VCaP (cell line): ENCODE measurements at regions not wholly inside any gene's neighbourhood (a gene's known extent, or its start where the extent isn't known, plus 50 kb on each side); places are given as distances from the start of the nearest gene placed in this dataset.
"Not testable (repeated sequence)": the region's sequence is repeated elsewhere in the genome, so short reads cannot be mapped to it uniquely, and the experiment has no call there.

Experiments
- H3K27ac ChIP-seq: fragments of 450-650 bp; 2 replicates; pipeline ENCODE4 v1.5.1; 2017
- TF ChIP-seq, protein P1 (sequence below): fragments of 450-650 bp; conservative IDR thresholded peaks from 2 replicates; pipeline ENCODE4 v1.5.1; 2017; ENCODE audit warnings: mild to moderate bottlenecking, moderate library complexity

DNA sequence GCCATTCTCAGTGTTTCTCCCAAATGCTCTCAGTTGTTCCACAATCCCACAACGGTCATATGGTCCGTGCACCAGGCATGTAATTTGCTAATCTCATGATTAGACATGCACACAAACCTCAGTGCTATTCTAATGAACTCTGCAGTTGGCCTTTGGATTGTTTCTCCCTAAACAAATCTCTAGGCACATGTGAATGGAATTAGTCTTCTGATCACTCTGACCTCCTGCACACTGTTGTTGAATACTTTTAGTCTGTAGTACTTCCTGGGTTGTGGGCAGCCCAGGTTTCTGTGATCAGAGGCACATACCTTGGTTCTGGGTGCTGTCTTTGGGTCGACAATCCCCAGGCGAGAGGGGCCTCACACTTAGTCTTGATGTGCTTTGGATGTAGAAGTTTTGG is 498.7 kb upstream of the SPRED2 start:
- H3K27ac ChIP-seq, result no peak overlapping the region
- TF ChIP-seq, protein P1, sequence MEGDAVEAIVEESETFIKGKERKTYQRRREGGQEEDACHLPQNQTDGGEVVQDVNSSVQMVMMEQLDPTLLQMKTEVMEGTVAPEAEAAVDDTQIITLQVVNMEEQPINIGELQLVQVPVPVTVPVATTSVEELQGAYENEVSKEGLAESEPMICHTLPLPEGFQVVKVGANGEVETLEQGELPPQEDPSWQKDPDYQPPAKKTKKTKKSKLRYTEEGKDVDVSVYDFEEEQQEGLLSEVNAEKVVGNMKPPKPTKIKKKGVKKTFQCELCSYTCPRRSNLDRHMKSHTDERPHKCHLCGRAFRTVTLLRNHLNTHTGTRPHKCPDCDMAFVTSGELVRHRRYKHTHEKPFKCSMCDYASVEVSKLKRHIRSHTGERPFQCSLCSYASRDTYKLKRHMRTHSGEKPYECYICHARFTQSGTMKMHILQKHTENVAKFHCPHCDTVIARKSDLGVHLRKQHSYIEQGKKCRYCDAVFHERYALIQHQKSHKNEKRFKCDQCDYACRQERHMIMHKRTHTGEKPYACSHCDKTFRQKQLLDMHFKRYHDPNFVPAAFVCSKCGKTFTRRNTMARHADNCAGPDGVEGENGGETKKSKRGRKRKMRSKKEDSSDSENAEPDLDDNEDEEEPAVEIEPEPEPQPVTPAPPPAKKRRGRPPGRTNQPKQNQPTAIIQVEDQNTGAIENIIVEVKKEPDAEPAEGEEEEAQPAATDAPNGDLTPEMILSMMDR, result no peak

DNA sequence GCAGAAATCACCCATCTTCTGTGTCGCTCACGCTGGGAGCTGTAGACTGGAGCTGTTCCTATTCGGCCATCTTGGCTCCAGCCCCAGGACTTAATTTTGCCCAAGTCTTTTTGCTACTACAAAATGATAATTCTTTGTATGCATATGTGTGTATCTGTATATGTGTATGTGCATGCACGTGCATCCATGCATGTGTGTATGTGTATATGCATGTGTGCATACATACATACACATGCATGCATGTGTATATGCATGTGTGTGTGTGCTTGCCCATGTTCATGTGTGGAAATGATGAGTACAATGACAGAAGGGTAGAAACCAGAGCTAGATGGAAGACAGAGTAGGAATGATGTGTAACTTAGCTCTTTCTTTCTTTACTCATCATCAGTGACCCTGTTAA is 497.9 kb upstream of the SPRED2 start:
- TF ChIP-seq, protein P1, result no peak
- H3K27ac ChIP-seq, result no peak overlapping the region

DNA sequence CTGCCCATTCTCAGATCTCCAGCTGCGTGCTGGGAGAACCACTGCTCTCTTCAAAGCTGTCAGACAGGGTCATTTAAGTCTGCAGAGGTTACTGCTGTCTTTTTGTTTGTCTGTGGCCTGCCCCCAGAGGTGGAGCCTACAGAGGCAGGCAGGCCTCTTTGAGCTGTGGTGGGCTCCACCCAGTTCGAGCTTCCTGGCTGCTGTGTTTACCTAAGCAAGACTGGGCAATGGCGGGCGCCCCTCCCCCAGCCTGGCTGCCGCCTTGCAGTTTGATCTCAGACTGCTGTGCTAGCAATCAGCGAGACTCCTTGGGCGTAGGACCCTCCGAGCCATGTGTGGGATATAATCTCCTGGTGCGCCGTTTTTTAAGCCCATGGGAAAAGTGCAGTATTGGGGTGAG is 497.3 kb upstream of the SPRED2 start:
- not testable (repeated sequence) for H3K27ac ChIP-seq

DNA sequence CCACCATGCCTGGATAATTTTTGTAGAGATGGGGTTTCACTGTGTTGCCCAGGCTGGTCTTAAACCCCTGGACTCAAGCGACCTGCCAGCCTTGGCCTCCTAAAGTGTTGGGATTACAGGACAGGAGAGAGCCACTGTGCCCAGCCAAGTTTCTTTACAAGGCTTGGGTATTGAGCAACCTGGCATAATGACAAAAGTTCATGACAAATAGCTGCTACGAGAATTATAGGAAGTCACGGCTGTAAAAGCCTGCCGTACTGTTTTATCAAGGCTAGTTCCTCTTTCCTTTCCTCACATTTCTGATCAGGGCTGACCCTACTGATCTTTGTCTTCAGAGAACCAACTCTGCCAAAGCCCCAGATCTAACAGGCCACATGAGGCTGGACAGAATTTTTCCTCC is 490.4 kb upstream of the SPRED2 start:
- TF ChIP-seq, protein P1, result no peak
- H3K27ac ChIP-seq, result no peak overlapping the region

DNA sequence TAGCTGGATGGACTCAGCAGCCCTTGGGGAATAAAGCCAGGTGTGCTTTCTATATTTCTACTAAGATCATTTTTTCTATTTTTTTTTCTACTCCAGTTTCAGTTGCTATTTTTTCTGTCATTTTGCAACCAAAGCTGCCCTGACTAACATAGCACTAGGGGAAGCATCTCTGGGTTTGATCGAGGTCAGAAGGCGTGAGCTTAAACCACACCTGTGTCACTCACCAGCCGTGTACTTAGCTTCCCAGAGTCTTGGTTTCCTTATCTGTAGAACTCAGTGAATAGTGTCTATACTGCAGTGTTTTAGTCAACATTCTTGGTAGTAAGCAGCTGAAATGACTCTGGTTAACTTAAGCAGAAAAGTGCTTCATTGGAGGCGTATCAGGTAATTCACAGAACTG is 489.6 kb upstream of the SPRED2 start:
- H3K27ac ChIP-seq, result no peak overlapping the region
- TF ChIP-seq, protein P1, result no peak

DNA sequence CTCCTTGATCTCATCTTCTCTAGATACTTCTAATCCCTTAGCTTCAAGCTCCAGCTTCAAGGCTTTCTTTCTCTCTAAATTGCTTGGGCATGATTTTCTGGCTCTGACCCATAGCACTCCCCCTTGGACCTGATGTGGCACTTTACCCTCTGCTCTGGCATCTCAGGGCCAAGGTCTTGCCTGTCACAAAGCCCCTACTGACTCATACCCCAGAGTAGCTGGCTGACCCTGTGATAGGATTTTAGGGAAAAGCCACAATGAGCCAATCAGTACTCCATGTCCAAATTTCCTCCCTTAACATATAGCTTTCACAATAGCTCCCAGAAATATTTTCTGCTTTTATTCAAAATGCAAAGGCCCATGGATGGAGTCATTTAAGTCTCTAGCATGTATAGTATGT is 488.7 kb upstream of the SPRED2 start:
- TF ChIP-seq, protein P1, result no peak

DNA sequence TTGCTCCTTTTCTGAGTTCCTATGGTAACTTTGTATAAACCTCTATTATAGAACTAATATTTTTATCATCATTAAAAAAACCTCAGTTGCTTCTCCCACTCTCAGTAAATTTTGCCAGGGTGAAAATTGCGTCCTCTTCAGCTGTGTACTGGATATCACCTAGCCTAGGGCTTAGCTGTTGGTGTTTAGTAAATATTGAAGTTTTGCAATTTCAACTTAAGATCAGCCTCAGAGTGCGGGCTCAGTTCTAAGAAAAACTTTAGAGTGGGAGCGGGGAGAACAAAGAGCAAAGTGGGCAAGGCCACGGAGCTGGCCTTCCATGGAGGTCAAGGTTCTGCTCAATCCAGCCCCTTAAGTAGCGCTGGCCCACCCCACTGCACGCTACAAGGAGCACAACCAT is 488.3 kb upstream of the SPRED2 start:
- H3K27ac ChIP-seq, result no peak overlapping the region
- TF ChIP-seq, protein P1, result no peak

More for the DNA sequence above, 488.7 kb upstream of the SPRED2 start:
- no peak overlapping the region for H3K27ac ChIP-seq

DNA sequence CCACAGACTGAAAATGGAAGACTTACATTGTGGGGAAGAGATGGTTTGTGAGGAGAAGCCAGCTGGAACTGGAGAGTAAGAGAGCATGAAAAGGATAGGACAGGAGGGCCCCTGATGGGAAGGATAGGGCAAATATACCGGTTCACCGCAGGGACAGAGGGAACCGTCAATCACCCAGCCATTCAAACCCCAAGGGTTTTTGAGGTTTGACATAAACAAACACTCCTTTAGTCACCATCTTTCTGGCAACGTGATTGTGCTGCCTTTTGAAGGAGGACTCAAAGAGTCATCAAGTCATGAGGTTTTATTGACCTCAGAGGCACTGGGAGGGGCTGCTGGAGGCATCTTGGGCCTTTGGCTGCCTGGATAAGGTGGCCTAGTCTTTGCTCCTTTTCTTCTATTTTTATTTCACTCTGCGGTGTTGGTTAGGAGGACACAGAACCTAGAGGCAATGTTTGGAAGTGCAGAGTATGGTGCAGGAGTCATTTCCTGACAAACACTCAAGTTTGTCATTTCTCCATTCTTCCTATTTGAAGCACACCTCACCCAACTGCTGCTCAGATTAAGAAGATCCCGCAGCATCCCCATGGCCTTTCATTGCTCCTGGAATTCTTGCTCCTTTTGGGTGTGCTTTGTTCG is 487.3 kb upstream of the SPRED2 start:
- no peak overlapping the region for H3K27ac ChIP-seq
- TF ChIP-seq, protein P1, result no peak
